K562 (cell line): ENCODE measurements at regions not wholly inside any gene's neighbourhood (a gene's known extent, or its start where the extent isn't known, plus 50 kb on each side); places are given as distances from the start of the nearest gene placed in this dataset.

Experiments
- E2F1 ChIP-seq: sonication (generic); formaldehyde crosslinking; IDR thresholded peaks from 2 replicates; pipeline ENCODE4 v1.8.1; 2023; ENCODE audit warnings: mild to moderate bottlenecking, missing genetic modification reagents, moderate library complexity
- JUND ChIP-seq, 2 experiments: IDR thresholded peaks; 2 replicates in 1 of 2; 3 replicates in 1 of 2; pipeline ENCODE4 v1.6.1; 2011; ENCODE audit warnings: borderline replicate concordance in 2 of 2, low read depth in 2 of 2, low read length in 2 of 2, improper control_type of control experiment in 1 of 2, missing biosample characterization in 1 of 2, missing genetic modification characterization in 1 of 2, missing genetic modification reagents in 1 of 2
- MTA3 ChIP-seq: fragments of 450-650 bp; formaldehyde crosslinking; IDR thresholded peaks from 2 replicates; pipeline ENCODE4 v1.6.1; 2017; ENCODE audit warnings: mild to moderate bottlenecking, borderline replicate concordance
- MXD1 ChIP-seq: fragments of 250-450 bp; sonication (Bioruptor Pico); IDR thresholded peaks from 2 replicates; pipeline ENCODE4 v1.8.0; 2021; ENCODE audit warnings: borderline replicate concordance, mild to moderate bottlenecking, moderate library complexity; ENCODE audit not compliant: poor library complexity, severe bottlenecking
- ZBTB12 ChIP-seq: fragments of 250-450 bp; sonication (Bioruptor Pico); IDR thresholded peaks from 2 replicates; pipeline ENCODE4 v1.4.0; 2020
- ZNF133 ChIP-seq: fragments of 250-450 bp; sonication (Bioruptor Pico); IDR thresholded peaks from 2 replicates; pipeline ENCODE4 v1.4.0; 2020; ENCODE audit warnings: mild to moderate bottlenecking
- ZNF282 ChIP-seq: sonication (generic); formaldehyde crosslinking; IDR thresholded peaks from 2 replicates; pipeline ENCODE4 v1.8.1; 2023; ENCODE audit warnings: missing genetic modification reagents
- ZNF449 ChIP-seq: fragments of 250-450 bp; sonication (Bioruptor Pico); IDR thresholded peaks from 2 replicates; pipeline ENCODE4 v1.8.0; 2022; ENCODE audit warnings: moderate library complexity, mild to moderate bottlenecking, inconsistent platforms

- no peak for TF ChIP-seq ZNF449 (CRISPR knock-in tag)
- TF ChIP-seq ZNF282 (CRISPR knock-in tag), result no peak
- no peak for TF ChIP-seq MTA3
- TF ChIP-seq JUND (IDR thresholded peaks at IDR 0.05; ENCODE audit: borderline replicate concordance, low read depth, low read length), result peak; percentile 14; the same call in 1 of the 2 replicates
- no peak; the same call in 2 of the 3 replicates for TF ChIP-seq JUND (tag; IDR thresholded peaks at IDR 0.05; ENCODE audit: borderline replicate concordance, low read depth, low read length)
- no peak for TF ChIP-seq MXD1 (CRISPR knock-in tag)
- TF ChIP-seq E2F1 (CRISPR knock-in tag), result no peak
- no peak for TF ChIP-seq ZNF133 (CRISPR knock-in tag)
- no peak for TF ChIP-seq ZBTB12
Measured at GRCh38 chr7:84780158-84781124, 406.4 kb downstream of the SEMA3D start (continued).
